Panc1 (cell line): ENCODE measurements at regions not wholly inside any gene's neighbourhood (a gene's known extent, or its start where the extent isn't known, plus 50 kb on each side); places are given as distances from the start of the nearest gene placed in this dataset.

Experiments used
- ATAC-seq: fragments of 200-7000 bp; cut with Tn5 transposase; 2 replicates; pipeline ENCODE4 v1.9.1; 2020; ENCODE audit warnings: mild to moderate bottlenecking, moderate library complexity
- BruUV-seq: library from RNA; stranded (reverse); fragments of 400-500 nt; replicated peaks from 2 replicates; lab custom pipeline; 2021; lab: Mats Ljungman, UMichigan
- CTCF ChIA-PET: fragments of 300-600 bp; sonication (Branson Sonifier 250); formaldehyde crosslinking; loops from one replicate; lab custom pipeline; 2022; ENCODE audit warnings: antibody characterized with exemption; lab: Charles Lee
- POLR2A ChIA-PET: fragments of 300-600 bp; sonication (Branson Sonifier 250); formaldehyde crosslinking; loops from one replicate; lab custom pipeline; 2022; ENCODE audit warnings: antibody characterized with exemption; lab: Charles Lee
- DNase-seq: peaks from one replicate; pipeline ENCODE4 v3.0.0-alpha.2; 2010; ENCODE audit warnings: low read depth, low spot score
- H3K27ac ChIP-seq: 2 replicates; pipeline ENCODE4 v1.5.1; 2011; ENCODE audit warnings: mild to moderate bottlenecking, low read length, inconsistent platforms
- H3K27me3 ChIP-seq: fragments of 200-500 bp; sonication (Bioruptor generic); 2 replicates; pipeline ENCODE4 v1.6.0; 2014; ENCODE audit warnings: low read length, inconsistent platforms; ENCODE audit not compliant: control insufficient read depth, insufficient read depth
- H3K36me3 ChIP-seq: fragments of 200-500 bp; sonication (Bioruptor generic); 2 replicates; pipeline ENCODE4 v1.5.1; 2014; ENCODE audit warnings: inconsistent platforms, mild to moderate bottlenecking, low read length, moderate library complexity; ENCODE audit not compliant: control insufficient read depth, insufficient read depth
- H3K4me1 ChIP-seq: 2 replicates; pipeline ENCODE4 v1.5.1; 2011; ENCODE audit warnings: inconsistent platforms, mild to moderate bottlenecking, low read length, moderate library complexity; ENCODE audit not compliant: control insufficient read depth, insufficient read depth
- H3K4me3 ChIP-seq, 2 experiments: 2 replicates each; pipeline ENCODE4 v1.5.1; 2011 to 2012; ENCODE audit warnings: low read depth in 2 of 2, low read length in 2 of 2, mild to moderate bottlenecking in 2 of 2, inconsistent platforms in 1 of 2, moderate library complexity in 1 of 2
- H3K9me3 ChIP-seq: fragments of 200-500 bp; sonication (Bioruptor generic); 2 replicates; pipeline ENCODE4 v1.5.1; 2014; ENCODE audit warnings: low read depth, mild to moderate bottlenecking, inconsistent platforms, low read length, moderate library complexity; ENCODE audit not compliant: control insufficient read depth, insufficient read depth
- CTCF ChIP-seq: fragments of 450-650 bp; IDR thresholded peaks from 2 replicates; pipeline ENCODE4 v1.5.1; 2017; ENCODE audit warnings: mild to moderate bottlenecking
- POLR2AphosphoS5 ChIP-seq: IDR thresholded peaks from 2 replicates; pipeline ENCODE4 v1.6.1; 2012; ENCODE audit warnings: mild to moderate bottlenecking, low read depth, low read length, moderate library complexity
- SIN3A ChIP-seq: IDR thresholded peaks from 2 replicates; pipeline ENCODE4 v1.6.1; 2012; ENCODE audit warnings: low read depth, mild to moderate bottlenecking, low read length, moderate library complexity, borderline replicate concordance; ENCODE audit not compliant: insufficient read depth
- TCF7L2 ChIP-seq: IDR thresholded peaks from 2 replicates; pipeline ENCODE4 v1.6.1; 2011; ENCODE audit warnings: mild to moderate bottlenecking, low read depth, low read length, inconsistent platforms
- in situ Hi-C: cut with HindIII; loops from 2 replicates; pipeline ENCODE4 v1.10.0; 2016; ENCODE audit warnings: low sequenced_read_pairs, low pct_unique_long_range_greater_than_20kb
- intact Hi-C: fragments of 100-400 bp; cut with micrococcal nuclease; formaldehyde crosslinking; loops from one replicate; pipeline ENCODE4 v1.10.0; 2022; ENCODE audit not compliant: unreplicated experiment
- TF ChIP-seq, protein P1 (sequence below), 2 experiments: IDR thresholded peaks; 2 replicates each; pipeline ENCODE4 v1.6.1; 2011 to 2012; ENCODE audit warnings: low read depth in 2 of 2, control low read depth in 1 of 2, low read length in 1 of 2, mild to moderate bottlenecking in 1 of 2, moderate library complexity in 1 of 2; ENCODE audit not compliant: insufficient read depth in 1 of 2

- BruUV-seq: no TSS peak
- in situ Hi-C loops (no loop called here), intact Hi-C loops (no loop called here)
- H3K27ac ChIP-seq: no peak overlapping the region
- ChIA-PET CTCF (interaction anchor here (0.5 kb wide), 1 partner anchor 39 kb away, joined by 3 read pairs; no protein-coding TSS in a partner anchor), POLR2A (no interaction called here)
- DNase-seq: no peak
- no peaks in the 10 kb centered on the region for H3K4me1 ChIP-seq
- no peaks in the 10 kb centered on the region for H3K9me3 ChIP-seq
- H3K4me3 ChIP-seq: no peak overlapping the region
- no peaks in the 10 kb centered on the region for H3K27me3 ChIP-seq
- no peaks in the 10 kb centered on the region for H3K36me3 ChIP-seq
- no peak for ATAC-seq
- TF ChIP-seq SIN3A: no peak
- no peak for TF ChIP-seq TCF7L2
- TF ChIP-seq, protein P1, sequence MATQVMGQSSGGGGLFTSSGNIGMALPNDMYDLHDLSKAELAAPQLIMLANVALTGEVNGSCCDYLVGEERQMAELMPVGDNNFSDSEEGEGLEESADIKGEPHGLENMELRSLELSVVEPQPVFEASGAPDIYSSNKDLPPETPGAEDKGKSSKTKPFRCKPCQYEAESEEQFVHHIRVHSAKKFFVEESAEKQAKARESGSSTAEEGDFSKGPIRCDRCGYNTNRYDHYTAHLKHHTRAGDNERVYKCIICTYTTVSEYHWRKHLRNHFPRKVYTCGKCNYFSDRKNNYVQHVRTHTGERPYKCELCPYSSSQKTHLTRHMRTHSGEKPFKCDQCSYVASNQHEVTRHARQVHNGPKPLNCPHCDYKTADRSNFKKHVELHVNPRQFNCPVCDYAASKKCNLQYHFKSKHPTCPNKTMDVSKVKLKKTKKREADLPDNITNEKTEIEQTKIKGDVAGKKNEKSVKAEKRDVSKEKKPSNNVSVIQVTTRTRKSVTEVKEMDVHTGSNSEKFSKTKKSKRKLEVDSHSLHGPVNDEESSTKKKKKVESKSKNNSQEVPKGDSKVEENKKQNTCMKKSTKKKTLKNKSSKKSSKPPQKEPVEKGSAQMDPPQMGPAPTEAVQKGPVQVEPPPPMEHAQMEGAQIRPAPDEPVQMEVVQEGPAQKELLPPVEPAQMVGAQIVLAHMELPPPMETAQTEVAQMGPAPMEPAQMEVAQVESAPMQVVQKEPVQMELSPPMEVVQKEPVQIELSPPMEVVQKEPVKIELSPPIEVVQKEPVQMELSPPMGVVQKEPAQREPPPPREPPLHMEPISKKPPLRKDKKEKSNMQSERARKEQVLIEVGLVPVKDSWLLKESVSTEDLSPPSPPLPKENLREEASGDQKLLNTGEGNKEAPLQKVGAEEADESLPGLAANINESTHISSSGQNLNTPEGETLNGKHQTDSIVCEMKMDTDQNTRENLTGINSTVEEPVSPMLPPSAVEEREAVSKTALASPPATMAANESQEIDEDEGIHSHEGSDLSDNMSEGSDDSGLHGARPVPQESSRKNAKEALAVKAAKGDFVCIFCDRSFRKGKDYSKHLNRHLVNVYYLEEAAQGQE (IDR thresholded peaks at IDR 0.05; ENCODE audit: insufficient read depth in 1 of 2, low read depth in 2 of 2, low read length in 1 of 2): no peak
- no peak for TF ChIP-seq POLR2AphosphoS5
- no peak for TF ChIP-seq CTCF
Measured at GRCh38 chr14:75350505-75351060, 72.0 kb downstream of the FOS start.

GRCh38 chr14:75359098-75359497, 68.7 kb upstream of the JDP2 start:
- no peak overlapping the region for H3K4me3 ChIP-seq
- POLR2A ChIA-PET: no interaction called here
- no peaks in the 10 kb centered on the region; the same call in 1 of the 2 replicates for H3K27me3 ChIP-seq
- intact Hi-C loops: no loop called here
- H3K4me1 ChIP-seq: no peaks in the 10 kb centered on the region
- BruUV-seq: no TSS peak
- no peak overlapping the region for H3K27ac ChIP-seq
- H3K9me3 ChIP-seq: no peaks in the 10 kb centered on the region
- ATAC-seq (no peak), DNase-seq (no peak)
- no peaks in the 10 kb centered on the region for H3K36me3 ChIP-seq
- in situ Hi-C loops: no loop called here
- CTCF ChIA-PET: no interaction called here
- TF ChIP-seq, protein P1 (IDR thresholded peaks at IDR 0.05; ENCODE audit: insufficient read depth in 1 of 2, low read depth in 2 of 2, low read length in 1 of 2): no peak
- no peak for TF ChIP-seq TCF7L2
- TF ChIP-seq POLR2AphosphoS5: no peak
- TF ChIP-seq CTCF: no peak
- no peak for TF ChIP-seq SIN3A
